GM04503 (cell line): ENCODE measurements at regions not wholly inside any gene's neighbourhood (a gene's known extent, or its start where the extent isn't known, plus 50 kb on each side); places are given as distances from the start of the nearest gene placed in this dataset.

Source experiments
- DNase-seq: peaks from one replicate; pipeline ENCODE4 v3.0.0-alpha.2; 2012; ENCODE audit warnings: low read depth

DNA sequence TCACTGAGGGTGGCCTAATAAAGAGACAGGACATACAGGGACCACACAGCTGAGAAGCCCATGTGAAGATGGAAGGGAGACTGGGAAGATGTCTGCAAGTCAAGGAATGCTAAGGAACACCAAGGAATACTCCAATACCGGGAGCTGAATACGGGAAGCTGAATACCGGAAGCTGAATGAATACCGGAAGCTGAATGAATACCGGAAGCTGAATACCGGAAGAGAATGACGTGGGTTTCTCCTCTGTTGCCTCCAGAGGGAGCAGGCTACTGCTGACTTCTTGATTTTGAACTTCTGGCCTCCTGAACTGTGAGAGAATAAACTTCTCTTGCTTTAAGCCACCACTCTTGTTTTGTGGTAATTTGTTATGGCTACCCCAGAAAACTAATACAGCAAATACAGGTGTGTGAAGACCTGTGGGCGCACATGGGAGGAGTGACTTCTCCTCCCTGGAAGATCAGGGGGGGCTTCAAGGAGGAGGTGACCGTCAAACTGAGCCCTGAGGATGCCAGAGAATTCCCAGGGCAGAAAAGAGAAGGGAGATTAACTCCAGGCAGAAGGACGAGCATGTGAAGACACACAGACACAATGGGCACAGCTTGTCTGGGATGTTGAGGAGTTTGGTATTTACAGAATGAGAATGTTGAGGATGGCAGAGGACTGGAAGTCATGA lies 259.9 kb downstream of the IRF8 start:
- no peak for DNase-seq

DNA sequence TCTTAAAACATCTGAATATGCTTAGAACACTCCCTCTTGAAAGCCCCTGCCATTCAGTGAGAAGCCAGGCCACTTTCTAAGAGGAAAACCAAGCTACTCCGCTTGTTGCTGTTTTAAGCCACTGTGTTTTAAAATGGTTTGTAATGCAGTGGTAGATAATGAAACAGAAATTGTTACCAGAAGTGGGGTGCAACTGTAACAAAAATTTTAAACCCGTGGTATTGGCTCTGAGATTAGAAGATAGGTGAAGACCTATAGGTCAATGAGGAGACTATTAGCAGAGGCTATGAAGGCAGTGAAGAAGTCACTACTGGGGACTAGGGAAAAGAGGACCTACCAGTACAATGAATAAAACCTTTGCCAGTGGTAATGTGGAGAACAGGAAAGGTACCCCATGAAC lies 266.5 kb downstream of the IRF8 start:
- DNase-seq = no peak

DNA sequence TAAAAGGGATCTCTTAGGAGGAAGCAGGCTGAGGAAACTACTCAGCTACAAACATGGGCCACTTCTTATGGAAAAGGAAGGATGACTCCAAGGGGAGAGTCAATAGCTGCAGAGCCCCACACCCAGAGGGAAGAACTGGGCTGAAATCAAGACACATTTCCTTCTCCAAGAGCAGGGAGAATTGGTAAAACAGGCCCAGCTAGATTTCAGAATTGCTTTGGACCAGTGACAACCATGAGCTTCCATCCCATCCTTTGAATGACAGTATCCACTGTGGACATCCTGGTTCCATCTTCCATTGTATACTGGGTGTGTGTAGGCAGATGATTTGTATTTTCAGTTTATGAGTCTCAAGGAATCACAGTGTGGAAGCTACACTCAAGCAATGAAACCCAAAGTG lies 267.5 kb downstream of the IRF8 start:
- no peak for DNase-seq

DNA sequence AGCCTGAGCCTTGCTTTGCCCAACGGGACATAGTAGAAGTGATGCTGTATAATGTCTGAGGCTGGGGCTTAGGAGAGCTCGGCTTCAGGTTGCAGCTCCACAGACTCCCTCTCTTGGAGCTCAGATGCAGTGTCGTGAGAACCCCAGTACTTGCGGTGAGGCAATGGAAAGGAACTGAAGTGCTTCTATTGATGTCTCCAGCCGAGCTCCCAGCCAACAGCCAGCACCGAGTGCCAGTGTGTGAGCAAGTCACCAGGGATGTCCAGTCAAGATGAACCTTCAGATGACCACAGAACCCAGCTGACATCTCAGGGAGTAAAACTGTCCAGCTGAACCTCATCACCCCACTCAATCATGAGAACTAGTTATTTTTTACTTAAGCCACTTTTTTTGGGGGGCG lies 268.1 kb downstream of the IRF8 start:
- no peak for DNase-seq

DNA sequence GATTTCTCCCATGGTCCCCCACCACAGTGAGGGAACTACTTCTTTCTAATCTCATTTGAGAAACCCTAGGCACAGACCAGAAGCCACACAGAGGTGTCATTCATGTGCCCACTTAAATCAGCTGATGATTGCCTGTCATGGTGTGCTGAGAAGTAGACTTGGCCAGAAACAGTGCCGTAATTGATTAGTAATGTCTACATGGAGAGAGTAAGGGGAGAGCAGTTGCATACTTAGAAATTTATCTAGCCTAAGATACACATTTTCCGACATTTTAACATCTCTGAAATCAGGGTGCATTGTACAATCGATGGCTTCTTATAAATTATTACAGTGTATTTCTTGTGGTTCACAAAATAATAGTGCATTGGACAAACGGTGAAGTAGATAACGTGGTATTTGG lies 271.8 kb downstream of the IRF8 start:
- DNase-seq = no peak

DNA sequence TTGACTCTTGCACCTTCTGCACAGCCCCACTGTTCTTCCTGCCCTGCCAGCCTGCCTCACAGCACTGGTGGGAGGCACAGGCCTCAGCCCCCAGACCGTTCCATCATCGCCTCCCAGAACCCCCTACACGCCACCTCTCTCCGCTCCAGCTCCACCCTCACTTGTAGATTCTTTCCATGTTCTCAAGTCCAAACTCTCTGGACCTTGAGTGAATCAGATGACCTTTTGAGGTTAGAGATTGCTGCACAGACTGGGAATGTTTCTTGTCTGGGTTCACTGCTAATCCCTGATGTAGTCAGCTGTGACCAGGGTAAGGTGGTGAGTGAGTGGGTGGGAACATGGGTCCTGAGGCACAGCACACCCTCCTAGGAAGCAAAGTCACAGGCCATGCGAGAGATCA lies 272.4 kb downstream of the IRF8 start:
- DNase-seq = peak; percentile 2

DNA sequence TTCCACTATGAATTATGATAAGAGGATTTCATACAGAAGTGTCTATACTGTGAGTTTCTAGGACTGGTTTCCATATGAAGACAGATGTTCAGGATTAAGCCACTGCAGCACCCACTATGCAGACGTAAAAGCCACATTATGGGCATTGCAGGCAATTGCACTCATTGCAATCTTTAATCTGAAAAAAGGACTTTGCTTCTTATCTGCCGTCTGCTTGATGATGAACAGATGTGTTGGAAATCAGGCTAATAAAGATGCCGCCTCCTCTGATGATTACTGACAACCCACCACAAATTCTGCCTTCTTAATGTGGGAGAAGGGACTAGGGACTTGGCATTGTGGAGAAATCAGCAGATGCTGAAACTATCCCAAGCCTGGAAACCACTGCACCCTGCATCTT lies 276.9 kb downstream of the IRF8 start:
- no peak for DNase-seq

DNA sequence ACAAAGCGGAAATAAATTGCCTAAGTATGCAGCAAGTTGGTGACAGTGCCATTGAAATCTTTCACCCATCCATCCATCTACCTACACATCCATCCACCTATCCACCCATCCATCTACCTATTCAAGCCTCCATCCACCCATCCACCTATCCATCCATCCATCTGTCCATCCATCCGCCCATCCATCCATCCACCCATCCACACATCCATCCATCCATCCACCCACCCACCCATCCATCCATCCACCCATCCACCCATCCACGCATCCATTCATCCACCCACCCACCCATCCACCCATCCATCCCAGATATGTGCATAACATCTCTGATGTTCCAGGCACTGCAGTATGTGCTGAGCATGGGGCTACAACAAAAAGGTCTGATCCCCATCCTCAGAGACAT lies 277.5 kb downstream of the IRF8 start:
- DNase-seq = no peak

DNA sequence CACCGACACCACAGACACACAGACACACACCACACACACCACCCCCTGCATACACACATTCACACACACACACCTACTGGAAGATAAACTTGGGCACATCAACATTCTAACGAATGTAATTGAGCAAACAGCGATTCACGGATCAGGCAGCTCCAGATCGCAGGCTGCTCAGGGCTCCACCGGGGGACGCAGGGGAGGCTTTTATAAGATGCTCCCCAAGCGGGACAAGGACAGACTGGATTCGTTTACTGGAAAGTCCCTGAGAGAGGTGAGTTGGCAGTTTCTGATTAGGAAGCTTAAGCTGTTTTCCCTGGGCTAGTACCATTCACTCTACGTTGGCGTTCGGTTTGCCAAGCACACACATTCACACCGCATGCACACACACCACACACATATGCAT lies 281.3 kb downstream of the IRF8 start:
- no peak for DNase-seq

DNA sequence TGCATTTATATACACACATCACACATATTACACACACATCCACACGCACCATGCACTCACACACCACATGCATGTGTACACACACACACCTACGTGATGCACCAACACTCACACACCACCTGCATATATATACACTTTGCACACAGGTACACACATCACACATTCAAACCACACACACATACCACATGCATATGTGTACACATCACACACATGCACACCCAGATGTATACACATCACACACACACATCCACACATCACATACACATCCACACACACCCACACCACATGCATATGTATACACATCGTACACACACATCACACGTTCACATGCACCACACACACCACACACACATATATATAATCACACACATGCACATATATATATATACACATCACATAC lies 281.8 kb downstream of the IRF8 start:
- no peak for DNase-seq

DNA sequence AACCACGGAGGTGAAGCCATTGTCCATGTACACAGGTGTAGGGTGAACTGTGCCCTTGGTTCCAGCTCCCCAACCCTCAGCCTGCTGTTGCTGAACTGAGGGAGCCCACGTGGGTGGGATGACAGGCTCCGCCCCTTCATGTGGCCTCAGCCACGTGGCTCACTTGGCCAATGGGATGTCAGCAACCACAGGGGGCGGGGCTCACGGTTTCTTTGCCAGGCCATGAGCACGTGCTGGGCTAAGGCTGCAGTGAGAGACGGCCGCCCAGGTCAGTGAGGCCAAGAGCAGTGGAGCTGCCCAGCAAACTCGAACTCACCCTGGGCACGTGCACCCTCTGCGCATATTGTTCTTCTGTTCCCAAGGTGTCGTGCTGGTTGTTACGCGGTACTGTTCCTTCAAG lies 282.6 kb downstream of the IRF8 start:
- DNase-seq = no peak

DNA sequence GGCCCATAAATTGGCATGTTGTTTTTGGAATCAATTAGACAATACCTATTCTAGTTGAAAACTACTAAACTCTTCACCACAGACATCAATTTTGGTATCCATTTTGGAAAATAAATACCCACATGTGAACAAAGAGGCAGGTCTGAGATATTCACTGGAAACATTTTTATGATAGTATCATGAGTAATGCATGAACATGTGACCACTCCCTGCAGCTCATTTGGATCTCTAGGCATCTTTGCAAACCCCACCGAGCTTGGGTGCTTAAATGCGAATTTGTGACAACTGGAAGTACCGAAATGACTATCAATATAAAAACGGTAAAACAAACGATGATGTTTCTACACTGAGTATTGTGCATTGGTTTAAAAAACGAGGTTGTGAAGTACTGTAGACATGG lies 285.2 kb downstream of the IRF8 start:
- no peak for DNase-seq

DNA sequence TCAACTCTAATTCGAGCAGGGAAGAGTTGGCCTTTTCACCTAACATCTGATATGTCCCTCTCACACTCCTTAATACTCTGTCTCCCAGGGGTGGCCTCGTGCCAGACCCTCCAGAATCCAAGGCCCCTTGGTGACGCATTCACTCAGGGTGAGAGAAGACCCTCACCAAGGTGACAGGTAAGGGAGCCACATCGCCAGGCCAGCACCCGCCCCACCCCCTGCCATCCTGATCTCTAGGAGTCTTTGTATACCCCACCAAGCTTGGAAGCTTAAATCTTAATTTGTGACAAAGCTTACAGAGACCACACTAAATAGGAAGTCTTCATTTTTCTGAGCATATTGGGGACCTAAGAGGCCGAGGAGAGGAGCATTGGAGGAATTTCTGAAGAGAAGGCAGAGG lies 286.1 kb downstream of the IRF8 start:
- DNase-seq = no peak

DNA sequence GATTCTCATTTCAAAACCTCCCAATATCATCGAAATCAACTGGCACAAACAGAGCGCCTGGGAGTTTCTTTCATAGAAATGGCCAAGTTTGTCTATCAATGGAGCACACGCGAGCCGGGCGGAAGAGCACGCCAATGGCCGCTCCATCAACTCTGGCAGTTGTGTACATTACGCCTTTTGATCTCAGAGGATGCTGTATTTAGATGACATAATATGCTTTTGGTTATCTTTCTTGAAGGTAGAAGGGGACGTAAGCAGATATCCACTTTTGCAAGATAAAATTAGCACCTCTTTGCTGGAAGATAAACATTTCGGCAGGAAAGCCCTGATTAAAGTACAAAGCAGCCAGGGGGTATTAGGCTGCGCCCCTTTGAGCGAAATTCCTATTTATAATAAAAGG lies 287.4 kb downstream of the IRF8 start:
- DNase-seq = no peak

DNA sequence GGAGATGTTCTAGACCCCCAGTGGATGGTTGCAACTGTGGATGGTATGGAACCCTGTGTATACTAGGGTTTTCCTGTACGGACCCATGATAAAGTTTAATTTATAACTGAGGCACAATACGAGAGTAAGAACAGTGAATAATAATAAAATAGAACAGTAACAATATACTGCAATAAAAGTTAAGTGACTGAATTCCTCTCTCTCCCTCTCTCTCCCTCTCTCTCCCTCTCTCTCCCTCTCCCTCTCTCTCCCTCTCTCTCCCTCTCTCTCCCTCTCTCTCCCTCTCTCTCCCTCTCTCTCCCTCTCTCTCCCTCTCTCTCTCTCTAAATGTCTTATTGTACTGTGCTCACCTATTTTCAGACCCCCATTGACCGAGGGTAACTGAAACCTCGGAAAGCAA lies 291.0 kb downstream of the IRF8 start:
- no peak for DNase-seq

DNA sequence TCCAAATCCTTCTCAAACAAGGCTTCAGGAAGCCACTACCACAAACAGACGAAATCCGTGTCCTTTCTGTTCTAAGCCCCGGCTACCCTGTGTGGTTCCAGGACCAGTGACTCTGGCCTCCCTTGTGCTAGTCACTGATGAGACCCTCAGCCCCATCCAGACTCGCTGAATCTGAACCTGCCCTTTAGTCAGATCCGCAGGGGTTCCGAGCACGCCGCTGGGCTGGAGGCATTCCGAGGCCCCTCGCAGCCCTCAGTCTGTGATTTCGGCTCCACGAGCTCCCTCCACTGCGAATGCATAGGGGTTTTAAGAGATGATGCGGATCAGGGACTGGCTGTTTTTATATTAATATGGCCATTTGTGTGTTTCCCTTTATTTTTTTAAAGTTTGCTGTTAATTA lies 292.7 kb downstream of the IRF8 start:
- no peak for DNase-seq

DNA sequence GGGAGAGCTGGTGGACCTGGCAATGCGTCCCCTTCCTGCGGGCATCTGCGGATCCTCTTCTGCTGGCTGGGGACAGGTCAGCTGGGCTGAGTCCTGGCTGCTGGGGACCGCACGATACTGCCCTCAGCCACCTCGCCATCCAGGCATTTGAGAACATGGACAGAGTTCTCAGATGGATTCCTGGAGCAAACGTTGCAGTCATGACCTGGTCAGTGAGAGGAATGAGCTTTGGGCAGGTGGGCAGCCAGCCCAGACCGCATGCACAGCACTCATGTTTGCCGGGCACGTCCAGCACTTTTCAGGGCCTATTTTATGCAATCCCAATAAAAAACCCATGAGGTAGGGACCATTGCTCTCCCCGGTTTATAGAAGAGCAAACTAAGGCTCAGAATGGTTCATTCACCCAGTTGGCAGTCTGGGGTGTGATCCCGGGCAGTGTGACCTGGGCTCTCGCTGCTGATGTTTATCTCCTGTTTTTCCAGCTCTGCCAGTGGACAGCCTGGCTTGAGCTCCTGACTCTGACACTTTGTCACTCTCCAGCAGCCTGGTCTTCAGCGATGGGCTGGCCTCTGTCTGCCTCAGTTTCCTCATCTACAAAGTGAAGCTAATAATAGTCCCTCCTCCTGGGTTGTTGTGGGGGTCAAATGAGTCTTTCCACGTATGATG lies 294.7 kb downstream of the IRF8 start:
- DNase-seq = no peak

DNA sequence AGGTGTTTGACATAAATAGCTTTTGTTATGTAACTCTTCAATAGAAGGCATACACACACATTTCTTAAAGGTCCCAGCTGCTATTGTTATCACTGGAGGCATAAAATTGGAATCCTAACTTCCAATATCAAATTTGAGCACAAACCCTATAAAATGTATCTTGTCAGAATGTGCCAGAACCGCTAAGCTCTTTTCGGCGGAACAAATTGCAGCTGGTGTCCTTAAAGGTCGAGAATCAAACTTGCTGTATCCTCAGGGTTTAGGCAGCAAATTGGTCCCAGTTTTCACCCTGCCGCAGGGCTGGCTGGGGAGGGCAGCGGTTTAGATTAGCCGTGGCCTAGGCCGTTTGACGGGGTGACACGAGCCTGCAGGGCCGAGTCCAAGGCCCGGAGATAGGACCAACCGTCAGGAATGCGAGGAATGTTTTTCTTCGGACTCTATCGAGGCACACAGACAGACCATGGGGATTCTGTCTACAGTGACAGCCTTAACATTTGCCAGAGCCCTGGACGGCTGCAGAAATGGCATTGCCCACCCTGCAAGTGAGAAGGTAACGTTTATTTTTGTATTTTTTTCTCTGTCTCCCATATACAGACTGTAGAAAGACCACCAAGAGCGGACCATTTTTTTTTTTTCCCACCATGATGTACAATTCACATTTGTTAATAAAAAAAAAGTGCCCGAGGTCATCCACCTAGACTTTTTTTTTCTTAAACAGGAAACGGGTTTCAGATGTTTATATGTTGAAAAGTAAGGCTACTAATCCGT lies 297.1 kb downstream of the IRF8 start:
- DNase-seq = no peak

DNA sequence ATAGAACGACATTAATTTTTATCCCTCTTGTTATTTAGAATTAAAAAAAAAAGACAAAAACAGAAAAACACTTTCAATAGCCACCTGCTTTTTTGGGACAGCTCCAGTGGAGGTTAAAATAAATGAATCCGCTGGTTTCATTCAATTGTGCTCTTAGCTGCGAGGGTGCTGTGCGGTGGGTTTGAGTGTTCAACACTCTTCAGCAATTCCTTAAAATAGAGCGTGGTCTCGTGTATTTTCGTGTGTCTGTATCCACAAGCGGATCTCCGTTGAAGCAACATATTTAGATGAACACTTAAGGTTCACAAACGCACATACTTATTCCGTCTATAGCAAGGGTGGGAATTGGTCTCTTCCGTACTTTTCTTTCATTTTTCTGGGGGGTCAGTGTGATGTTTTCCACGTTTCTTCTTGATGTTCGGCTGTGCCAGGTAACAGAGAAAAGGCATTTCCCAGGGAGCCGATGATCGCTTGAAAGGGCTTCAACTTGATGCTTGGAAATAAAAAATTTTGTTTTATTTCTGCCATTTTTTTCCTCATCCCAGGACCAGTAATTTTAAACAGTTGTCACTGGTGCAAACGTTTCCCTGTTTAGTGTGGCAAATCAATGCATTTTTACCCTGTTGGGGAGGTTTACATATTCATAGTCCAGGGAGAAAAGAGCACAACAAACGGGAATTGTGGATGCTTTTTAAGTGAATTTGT lies 297.9 kb downstream of the IRF8 start:
- no peak for DNase-seq

DNA sequence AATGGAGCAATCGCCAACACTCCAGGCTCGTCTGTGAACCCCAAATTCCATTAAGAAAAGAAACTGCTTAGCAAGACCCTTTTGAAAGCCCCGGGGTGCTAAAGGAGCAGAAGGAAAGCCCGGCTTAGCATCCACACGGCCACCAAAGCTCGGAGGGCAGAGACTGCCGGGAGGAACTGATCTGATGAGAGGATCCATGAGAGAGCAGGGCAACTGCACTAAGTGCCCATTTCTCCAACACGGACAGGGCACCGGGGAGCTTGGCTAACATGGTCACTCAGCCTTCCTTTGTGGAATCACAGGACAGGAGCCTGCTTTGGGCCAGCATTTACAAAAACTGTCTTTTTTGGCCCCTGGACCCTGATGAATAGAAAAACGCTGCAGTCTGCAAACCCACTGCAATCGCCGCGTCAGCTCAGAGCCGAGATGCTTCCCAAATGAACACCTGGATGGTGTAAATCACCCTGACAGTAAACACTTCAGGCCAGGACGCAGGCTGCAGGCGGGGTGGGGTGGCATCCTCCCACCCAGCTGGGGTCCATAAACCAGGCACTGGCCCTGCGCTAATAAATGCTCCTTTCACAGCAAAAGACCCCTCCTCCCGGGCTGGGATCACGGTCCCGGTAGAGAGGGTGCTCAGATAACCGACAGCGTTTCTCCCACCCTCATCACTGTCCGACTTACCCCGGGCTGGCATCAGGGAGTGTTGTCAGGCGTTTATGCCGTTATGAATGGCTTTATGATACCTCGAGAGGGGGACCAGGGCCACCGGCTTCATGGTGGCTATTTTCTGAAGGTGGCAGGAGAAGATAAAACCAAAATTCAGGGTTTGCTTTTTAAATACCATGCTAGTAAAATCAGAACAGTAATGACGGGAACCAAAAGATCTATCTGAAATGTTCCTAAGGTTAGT lies 299.5 kb downstream of the IRF8 start:
- DNase-seq = no peak

DNA sequence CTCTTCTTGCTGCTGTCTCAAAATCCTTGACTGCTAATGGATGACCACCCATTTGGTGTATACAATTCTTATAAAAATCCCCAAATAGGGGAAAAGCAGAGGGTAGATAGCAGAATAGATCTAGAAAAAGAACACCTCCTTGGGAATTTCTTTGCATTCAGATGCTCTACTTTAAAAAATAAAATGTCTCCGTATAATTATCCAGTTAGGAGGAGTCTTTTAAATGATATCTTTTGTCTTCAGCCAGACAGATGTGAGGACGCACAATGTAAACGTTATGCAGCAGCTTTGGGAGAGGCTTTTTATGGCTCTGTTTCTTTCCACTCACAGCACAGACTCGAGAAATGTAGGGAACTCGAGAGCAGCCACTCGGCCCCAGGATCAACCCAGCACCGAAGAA lies 300.2 kb downstream of the IRF8 start:
- DNase-seq = no peak
